D721Med (cell line): ENCODE measurements at regions not wholly inside any gene's neighbourhood (a gene's known extent, or its start where the extent isn't known, plus 50 kb on each side); places are given as distances from the start of the nearest gene placed in this dataset.
A peak's percentile ranks its signal among the peaks of the same experiment; 100 is the strongest.
"Not testable (repeated sequence)": the region's sequence is repeated elsewhere in the genome, so short reads cannot be mapped to it uniquely, and the experiment has no call there.

Source experiments
- DNase-seq: peaks from one replicate; pipeline ENCODE4 v3.0.0; 2011; ENCODE audit warnings: low spot score; ENCODE audit not compliant: insufficient read length
- FAIRE-seq: peaks from 2 replicates; lab custom pipeline; 2011; peaks lifted over from hg19 to GRCh38; lab: Jason Lieb, UNC
- TF ChIP-seq, protein P1 (sequence below): IDR thresholded peaks from 2 replicates; pipeline ENCODE4 v1.5.1; 2012; ENCODE audit warnings: mild to moderate bottlenecking, control low read depth; ENCODE audit not compliant: insufficient read depth; ENCODE audit errors: missing control alignments

DNA sequence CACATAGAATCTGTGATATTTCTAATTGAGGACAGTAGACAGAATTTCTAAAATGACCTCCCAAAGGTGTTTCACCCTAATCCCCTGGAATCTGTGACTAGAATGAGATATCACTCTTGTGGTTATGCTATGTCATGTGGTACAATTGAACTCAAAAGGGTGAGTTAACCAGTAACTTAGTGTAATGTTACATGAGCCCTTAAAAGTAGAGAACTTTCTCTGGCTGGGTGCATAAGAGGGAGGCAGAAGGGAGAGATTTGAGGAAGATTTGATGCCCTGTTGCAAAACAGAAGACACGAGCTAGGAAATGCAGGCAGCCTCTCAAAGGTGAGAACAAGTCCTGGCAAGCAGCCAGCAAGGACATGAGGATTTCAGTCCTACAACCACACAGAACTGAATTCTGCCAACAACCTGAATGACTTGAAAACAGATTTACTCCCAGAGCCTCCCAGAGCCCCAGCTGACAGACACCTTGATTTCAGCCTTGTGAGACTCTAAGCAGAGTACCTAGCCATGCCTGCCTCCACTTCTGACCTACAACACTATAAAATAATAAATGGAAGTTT is 160.3 kb downstream of the MTHFS start:
- FAIRE-seq: no peak
- DNase-seq: no peak

DNA sequence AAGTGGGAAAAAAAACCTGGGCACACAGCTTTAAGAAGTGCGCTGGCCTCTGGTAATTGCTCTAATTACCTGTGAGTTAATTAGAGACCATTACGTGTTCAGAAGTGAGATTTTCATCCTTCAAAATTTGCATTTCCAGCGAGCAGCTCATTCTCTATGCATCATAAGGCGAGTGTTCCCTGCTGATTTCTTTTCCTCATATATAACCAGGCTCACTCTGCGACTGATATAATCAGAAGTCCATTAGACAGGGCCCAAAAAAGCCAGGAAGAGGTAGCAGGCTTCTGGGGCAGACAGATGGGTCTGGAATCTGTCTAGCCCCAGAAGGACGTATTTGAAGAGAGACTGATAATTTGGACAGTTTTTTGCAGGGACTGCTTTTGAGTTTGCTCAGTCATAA is 158.7 kb downstream of the MTHFS start:
- TF ChIP-seq, protein P1, sequence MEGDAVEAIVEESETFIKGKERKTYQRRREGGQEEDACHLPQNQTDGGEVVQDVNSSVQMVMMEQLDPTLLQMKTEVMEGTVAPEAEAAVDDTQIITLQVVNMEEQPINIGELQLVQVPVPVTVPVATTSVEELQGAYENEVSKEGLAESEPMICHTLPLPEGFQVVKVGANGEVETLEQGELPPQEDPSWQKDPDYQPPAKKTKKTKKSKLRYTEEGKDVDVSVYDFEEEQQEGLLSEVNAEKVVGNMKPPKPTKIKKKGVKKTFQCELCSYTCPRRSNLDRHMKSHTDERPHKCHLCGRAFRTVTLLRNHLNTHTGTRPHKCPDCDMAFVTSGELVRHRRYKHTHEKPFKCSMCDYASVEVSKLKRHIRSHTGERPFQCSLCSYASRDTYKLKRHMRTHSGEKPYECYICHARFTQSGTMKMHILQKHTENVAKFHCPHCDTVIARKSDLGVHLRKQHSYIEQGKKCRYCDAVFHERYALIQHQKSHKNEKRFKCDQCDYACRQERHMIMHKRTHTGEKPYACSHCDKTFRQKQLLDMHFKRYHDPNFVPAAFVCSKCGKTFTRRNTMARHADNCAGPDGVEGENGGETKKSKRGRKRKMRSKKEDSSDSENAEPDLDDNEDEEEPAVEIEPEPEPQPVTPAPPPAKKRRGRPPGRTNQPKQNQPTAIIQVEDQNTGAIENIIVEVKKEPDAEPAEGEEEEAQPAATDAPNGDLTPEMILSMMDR: no peak
- DNase-seq (no peak), FAIRE-seq (no peak)

More for the DNA sequence above, 160.3 kb downstream of the MTHFS start:
- TF ChIP-seq, protein P1: no peak

DNA sequence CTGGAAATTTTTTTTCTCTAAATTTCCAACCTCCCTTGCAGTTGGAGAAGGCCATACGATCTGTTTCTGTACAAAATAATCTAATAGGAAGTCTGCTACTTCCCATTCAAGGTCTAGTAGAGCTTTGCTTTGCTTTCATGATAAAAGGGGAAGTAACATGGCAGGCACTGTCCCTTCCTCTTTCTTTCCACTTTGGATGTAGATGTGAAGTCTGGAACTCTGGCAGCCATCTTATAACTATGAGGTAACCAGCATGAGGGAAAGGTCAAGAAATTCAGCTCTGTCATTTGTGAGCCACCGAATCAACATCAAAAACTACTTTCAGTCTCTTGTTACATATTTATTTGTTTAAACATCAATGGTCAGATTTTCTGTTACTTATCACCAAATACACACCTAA is 156.3 kb downstream of the MTHFS start:
- no peak for DNase-seq
- no peak for FAIRE-seq
- TF ChIP-seq, protein P1: no peak

DNA sequence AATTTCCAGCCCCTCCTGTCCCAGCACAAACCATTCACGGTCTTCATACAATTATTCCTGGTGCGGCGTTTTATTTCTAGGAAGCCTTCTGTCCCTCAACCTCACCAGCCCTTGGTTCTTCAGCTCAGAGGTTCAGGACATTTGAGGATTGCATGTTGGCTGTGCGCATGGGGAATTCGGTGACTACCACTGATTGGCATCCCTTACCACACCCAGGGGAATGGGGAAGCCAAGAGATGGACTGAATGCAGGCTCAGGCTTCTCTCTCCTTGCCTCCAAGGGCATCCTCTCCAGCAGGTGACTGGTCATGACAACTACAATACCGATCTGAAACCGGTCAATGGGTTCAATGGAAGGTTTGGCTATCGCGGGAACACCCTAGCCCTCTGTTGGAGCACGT is 153.8 kb downstream of the MTHFS start:
- TF ChIP-seq, protein P1: no peak
- FAIRE-seq: no peak
- no peak for DNase-seq

DNA sequence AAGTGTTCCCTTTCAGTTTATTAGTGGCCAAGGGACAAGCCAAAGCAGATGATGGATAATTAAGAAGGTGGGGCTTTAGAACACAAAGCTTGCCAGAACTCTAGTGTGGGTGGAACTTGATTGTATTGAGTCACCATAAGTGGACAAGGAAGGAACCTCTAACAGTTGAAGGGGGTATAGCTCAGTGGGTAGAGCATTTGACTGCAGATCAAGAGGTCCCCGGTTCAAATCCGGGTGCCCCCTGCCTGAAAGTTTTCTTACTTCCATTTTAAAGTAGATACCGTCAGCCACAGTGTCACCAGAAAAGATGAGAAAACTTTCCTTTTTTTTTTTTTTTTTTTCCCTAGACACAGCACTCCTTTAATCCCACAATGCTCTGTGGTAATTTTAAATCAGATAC is 152.3 kb downstream of the MTHFS start:
- FAIRE-seq, DNase-seq: not testable (repeated sequence)

DNA sequence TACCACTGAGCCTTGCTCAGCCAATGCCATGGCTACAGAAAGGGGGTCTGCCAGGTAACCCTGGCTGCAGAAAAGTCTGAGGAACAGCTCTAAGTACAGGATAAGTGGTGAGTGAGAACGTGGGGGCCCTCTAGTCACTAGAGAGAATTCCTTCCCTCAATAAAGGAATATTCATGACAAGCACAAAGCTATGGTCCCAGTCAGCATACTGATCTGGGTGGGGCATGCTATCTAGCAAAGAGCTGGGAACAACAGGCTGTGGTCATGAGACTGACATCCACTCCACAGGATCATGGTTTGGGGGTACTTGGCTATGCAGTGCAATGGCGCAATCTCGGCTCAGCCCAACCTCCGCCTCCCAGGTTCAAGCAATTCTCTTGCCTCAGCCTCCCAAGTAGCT is 140.4 kb downstream of the MTHFS start:
- no peak for DNase-seq
- no peak for FAIRE-seq
- TF ChIP-seq, protein P1: no peak

DNA sequence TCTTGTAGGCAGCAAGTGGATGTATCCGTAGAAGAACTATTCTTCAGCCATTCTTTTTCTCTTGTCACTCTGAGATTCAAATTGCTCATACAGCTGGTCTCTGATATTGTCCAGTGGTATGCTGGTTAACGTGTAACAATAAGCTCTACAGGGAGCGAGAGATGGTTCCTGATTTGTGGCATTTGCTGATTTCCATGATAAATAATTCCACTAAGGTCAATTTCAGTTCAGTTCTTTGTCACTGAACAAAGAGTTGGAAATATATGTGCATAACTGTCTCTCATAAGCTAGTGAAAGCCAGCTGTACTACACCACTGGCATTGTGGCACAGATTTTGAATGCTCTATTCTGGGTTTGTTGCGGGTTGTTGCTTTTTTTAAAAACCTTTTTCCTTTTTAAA is 131.7 kb downstream of the MTHFS start:
- TF ChIP-seq, protein P1: no peak
- DNase-seq: no peak
- no peak for FAIRE-seq

DNA sequence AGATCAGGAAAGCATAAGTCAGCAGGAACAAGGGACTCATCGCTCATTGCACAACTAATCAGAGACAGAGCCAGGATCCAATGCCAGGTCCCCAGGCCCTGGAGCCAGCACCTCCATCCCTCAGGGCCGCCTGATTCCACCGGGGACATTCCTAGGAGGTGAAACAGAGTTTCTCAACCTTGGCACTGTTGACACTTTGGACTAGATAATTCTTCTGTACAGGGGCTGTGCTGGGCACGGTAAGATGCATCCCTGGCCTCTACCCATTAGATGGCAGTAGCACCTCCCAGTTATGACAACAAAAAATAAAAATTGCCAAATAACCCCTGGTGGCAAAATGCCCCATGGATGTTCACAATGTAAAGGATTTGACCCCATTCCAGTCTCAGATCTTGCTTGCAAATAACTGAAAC is 127.7 kb downstream of the MTHFS start:
- DNase-seq (no peak), FAIRE-seq (no peak)
- TF ChIP-seq, protein P1: peak; percentile 27
